ENCODE measurements at regions not wholly inside any gene's neighbourhood (a gene's known extent, or its start where the extent isn't known, plus 50 kb on each side); places are given as distances from the start of the nearest gene placed in this dataset.

GRCh38 chr4:164056426-164057142, 562.1 kb downstream of the TMA16 start:
- no peak overlapping the region for H3K27ac ChIP-seq (ENCODE audit: low read depth, low read length)
- no peaks in the 10 kb centered on the region for H3K4me1 ChIP-seq (ENCODE audit: control insufficient read depth, insufficient read depth, low read length, unreplicated experiment)
- H3K79me2 ChIP-seq (ENCODE audit: control insufficient read depth, insufficient read depth, low read length, unreplicated experiment): no peaks in the 10 kb centered on the region
- H2AFZ ChIP-seq (ENCODE audit: low read length, unreplicated experiment): no peak overlapping the region
- H3K36me3 ChIP-seq (ENCODE audit: insufficient read depth, low read length): no peaks in the 10 kb centered on the region
- no peaks in the 10 kb centered on the region for H3K27me3 ChIP-seq (ENCODE audit: insufficient read depth, low read length)
- H3K4me3 ChIP-seq (ENCODE audit: low read depth, low read length): no peak overlapping the region

DNA sequence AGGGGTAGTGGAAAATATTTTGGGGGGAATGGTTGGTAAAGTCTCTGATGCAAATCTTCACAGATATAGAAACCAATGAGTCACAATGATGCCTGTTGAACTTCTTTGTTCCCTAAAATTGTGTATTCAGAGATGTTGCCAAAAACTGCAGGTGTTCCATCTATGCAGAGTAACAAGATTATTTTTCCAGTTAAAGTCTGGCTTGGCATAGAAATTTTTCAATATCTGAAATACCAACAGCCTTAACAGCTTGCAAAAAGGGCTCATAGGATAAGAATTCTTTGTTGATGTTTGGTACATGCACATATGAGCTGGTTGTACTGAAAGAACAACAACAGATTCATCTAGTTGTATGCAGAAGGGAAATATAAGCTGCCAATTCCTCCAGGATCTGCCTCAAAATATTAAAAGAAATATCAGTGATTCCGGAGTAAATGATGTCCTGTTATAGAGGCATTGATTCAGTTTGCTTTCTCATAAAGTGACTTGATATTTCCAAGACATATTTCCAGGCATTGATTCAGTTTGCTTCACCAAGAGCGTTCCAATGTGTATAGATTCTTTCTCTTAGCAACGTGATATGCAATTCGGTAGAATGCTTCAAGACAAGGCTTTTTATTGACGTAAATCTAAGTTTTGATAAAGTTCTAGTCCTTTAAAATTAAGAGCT, 564.4 kb downstream of the TMA16 start:
- Histone ChIP-seq H3K27me3 (ENCODE audit: insufficient read depth, low read length) (no peaks in the 10 kb centered on the region), H3K27ac (ENCODE audit: low read depth, low read length) (no peak overlapping the region), H3K36me3 (ENCODE audit: insufficient read depth, low read length) (no peaks in the 10 kb centered on the region), H3K4me3 (ENCODE audit: low read depth, low read length) (no peak overlapping the region), H3K4me1 (ENCODE audit: control insufficient read depth, insufficient read depth, low read length, unreplicated experiment) (no peaks in the 10 kb centered on the region), H3K79me2 (ENCODE audit: control insufficient read depth, insufficient read depth, low read length, unreplicated experiment) (no peaks in the 10 kb centered on the region), H2AFZ (ENCODE audit: low read length, unreplicated experiment) (no peak overlapping the region)

DNA sequence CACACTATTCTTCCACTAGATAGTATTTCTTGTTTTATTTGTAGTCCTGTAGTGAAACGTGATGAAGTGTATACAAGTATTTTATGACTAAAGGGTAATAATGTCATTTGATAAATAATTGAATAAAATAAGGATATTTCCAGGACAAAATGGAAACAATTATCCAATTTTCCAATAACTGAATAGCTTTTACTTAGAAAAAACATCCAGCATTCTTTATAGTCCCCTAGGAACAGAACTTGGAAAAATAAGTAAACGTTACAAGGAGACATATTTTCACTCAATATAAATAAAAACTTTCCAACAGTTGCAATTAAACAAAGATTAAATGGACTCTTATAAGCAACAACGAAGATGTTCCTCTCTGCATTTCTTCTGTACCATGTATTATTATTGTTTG, 566.0 kb downstream of the TMA16 start:
- no peak overlapping the region for H3K4me3 ChIP-seq (ENCODE audit: low read depth, low read length)
- H3K4me1 ChIP-seq (ENCODE audit: control insufficient read depth, insufficient read depth, low read length, unreplicated experiment): no peaks in the 10 kb centered on the region
- H3K27me3 ChIP-seq (ENCODE audit: insufficient read depth, low read length): no peaks in the 10 kb centered on the region
- no peak overlapping the region for H2AFZ ChIP-seq (ENCODE audit: low read length, unreplicated experiment)
- no peak overlapping the region for H3K27ac ChIP-seq (ENCODE audit: low read depth, low read length)
- no peaks in the 10 kb centered on the region for H3K79me2 ChIP-seq (ENCODE audit: control insufficient read depth, insufficient read depth, low read length, unreplicated experiment)
- H3K36me3 ChIP-seq (ENCODE audit: insufficient read depth, low read length): no peaks in the 10 kb centered on the region

DNA sequence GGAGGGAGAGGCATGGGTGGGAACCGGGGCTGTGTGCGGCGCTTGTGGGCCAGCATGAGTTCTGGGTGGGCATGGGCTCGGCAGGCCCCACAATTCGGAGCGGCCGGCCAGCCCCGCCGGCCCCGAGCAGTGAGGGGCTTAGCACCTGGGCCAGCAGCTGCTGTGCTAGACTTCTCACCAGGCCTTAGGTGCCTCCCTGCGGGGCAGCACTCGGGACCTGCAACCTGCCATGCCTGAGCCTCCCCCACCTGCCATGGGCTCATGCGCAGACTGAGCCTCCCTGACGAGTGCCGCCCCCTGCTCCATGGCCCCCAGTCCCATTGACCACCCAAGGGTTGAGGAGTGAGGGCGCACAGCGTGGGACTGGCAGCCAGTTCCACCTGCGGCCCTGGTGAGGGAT, 573.9 kb downstream of the TMA16 start:
- Histone ChIP-seq H2AFZ (ENCODE audit: low read length, unreplicated experiment) (no peak overlapping the region), H3K27me3 (ENCODE audit: insufficient read depth, low read length) (no peaks in the 10 kb centered on the region), H3K27ac (ENCODE audit: low read depth, low read length) (no peak overlapping the region), H3K36me3 (ENCODE audit: insufficient read depth, low read length) (no peaks in the 10 kb centered on the region), H3K4me1 (ENCODE audit: control insufficient read depth, insufficient read depth, low read length, unreplicated experiment) (no peaks in the 10 kb centered on the region), H3K4me3 (ENCODE audit: low read depth, low read length) (no peak overlapping the region), H3K79me2 (ENCODE audit: control insufficient read depth, insufficient read depth, low read length, unreplicated experiment) (no peaks in the 10 kb centered on the region)

DNA sequence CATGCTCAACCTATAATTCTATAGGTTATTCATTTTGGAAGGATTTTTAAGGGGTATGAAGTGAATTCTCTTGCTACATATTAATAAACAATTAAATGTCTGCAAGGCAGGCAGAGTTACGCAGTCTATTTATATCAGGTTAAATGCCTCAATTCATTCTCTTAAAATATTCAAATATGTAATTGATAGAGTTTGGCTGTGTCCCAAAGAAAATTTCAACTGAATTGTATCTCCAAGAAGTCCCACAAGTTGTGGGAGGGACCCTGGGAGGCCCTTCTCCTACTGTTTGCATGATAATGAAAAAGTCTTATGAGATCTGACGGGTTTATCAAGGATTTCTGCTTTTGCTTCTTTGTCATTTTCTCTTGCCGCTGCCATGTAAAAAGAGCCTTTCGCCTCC, 576.1 kb downstream of the TMA16 start:
- Histone ChIP-seq H3K4me3 (ENCODE audit: low read depth, low read length) (no peak overlapping the region), H2AFZ (ENCODE audit: low read length, unreplicated experiment) (no peak overlapping the region), H3K36me3 (ENCODE audit: insufficient read depth, low read length) (no peaks in the 10 kb centered on the region), H3K27me3 (ENCODE audit: insufficient read depth, low read length) (no peaks in the 10 kb centered on the region), H3K79me2 (ENCODE audit: control insufficient read depth, insufficient read depth, low read length, unreplicated experiment) (no peaks in the 10 kb centered on the region), H3K4me1 (ENCODE audit: control insufficient read depth, insufficient read depth, low read length, unreplicated experiment) (no peaks in the 10 kb centered on the region), H3K27ac (ENCODE audit: low read depth, low read length) (no peak overlapping the region)

- no peak overlapping the region for H2AFZ ChIP-seq (ENCODE audit: low read length, unreplicated experiment)
- H3K79me2 ChIP-seq (ENCODE audit: control insufficient read depth, insufficient read depth, low read length, unreplicated experiment): no peaks in the 10 kb centered on the region
- no peaks in the 10 kb centered on the region for H3K4me1 ChIP-seq (ENCODE audit: control insufficient read depth, insufficient read depth, low read length, unreplicated experiment)
- no peaks in the 10 kb centered on the region for H3K27me3 ChIP-seq (ENCODE audit: insufficient read depth, low read length)
- H3K27ac ChIP-seq (ENCODE audit: low read depth, low read length): no peak overlapping the region
- H3K36me3 ChIP-seq (ENCODE audit: insufficient read depth, low read length): no peaks in the 10 kb centered on the region
- no peak overlapping the region for H3K4me3 ChIP-seq (ENCODE audit: low read depth, low read length)
Observed at GRCh38 chr4:164081371-164081770, 586.9 kb downstream of the TMA16 start.

- Histone ChIP-seq H3K4me3 (ENCODE audit: low read depth, low read length) (no peak overlapping the region), H2AFZ (ENCODE audit: low read length, unreplicated experiment) (no peak overlapping the region), H3K27me3 (ENCODE audit: insufficient read depth, low read length) (no peaks in the 10 kb centered on the region), H3K4me1 (ENCODE audit: control insufficient read depth, insufficient read depth, low read length, unreplicated experiment) (no peaks in the 10 kb centered on the region), H3K27ac (ENCODE audit: low read depth, low read length) (no peak overlapping the region), H3K36me3 (ENCODE audit: insufficient read depth, low read length) (no peaks in the 10 kb centered on the region), H3K79me2 (ENCODE audit: control insufficient read depth, insufficient read depth, low read length, unreplicated experiment) (no peaks in the 10 kb centered on the region)
Observed at GRCh38 chr4:164081801-164082200, 587.3 kb downstream of the TMA16 start.

DNA sequence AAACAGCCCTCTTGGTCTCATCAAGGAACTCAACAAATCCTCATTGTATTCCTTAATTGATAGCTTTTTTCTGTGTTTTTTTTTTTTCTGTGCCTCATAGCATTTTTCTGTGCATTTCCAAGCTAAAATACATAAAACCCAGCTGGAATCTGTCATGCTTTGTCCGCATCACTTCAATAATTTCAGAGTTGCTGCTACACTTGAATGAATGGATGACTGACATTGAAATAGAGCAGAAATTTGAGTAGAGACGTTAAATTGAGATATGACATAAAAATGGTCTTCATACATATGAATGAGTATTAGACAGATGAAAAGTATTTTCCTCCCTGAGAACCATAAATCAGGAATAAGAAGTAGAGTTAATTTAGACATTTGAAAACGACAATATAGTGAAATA, 593.2 kb downstream of the TMA16 start:
- H2AFZ ChIP-seq (ENCODE audit: low read length, unreplicated experiment): no peak overlapping the region
- H3K4me1 ChIP-seq (ENCODE audit: control insufficient read depth, insufficient read depth, low read length, unreplicated experiment): no peaks in the 10 kb centered on the region
- H3K79me2 ChIP-seq (ENCODE audit: control insufficient read depth, insufficient read depth, low read length, unreplicated experiment): no peaks in the 10 kb centered on the region
- no peaks in the 10 kb centered on the region for H3K36me3 ChIP-seq (ENCODE audit: insufficient read depth, low read length)
- H3K4me3 ChIP-seq (ENCODE audit: low read depth, low read length): no peak overlapping the region
- H3K27me3 ChIP-seq (ENCODE audit: insufficient read depth, low read length): no peaks in the 10 kb centered on the region
- H3K27ac ChIP-seq (ENCODE audit: low read depth, low read length): no peak overlapping the region

DNA sequence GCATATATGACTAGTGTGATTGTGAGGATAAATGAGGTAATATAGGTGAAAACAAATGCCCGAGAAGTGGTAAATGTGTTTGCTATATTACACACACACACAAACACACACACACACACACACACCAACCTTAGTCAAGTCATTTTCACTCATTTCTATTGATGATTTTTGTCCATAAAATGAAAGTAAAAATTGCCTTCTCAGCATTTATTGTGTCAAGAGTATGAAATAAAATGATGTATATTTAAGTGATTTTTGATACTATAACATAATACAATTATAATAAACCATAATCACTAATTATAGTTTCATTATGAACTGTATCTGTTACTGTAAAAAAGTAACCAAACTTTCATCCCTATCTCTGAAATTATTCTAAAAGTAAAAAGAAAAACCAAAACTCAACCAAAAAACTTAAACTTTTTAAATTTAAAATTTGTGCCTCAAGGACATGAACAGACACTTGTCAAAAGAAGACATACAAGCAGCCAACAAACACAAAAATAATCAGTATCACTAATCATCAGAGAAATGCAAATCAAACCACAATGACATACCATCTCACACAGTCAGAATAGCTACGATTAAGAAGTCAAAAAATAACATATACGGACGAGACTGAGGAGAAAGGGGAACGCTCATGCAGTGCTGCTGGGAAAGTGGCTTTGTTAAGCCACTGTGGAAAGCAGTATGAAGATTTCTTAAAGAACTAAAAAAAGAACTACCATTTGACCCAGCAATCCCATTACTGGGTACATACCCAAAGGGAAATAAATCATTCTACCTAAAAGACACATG, 601.0 kb downstream of the TMA16 start:
- H3K4me1 ChIP-seq (ENCODE audit: control insufficient read depth, insufficient read depth, low read length, unreplicated experiment): no peaks in the 10 kb centered on the region
- no peaks in the 10 kb centered on the region for H3K36me3 ChIP-seq (ENCODE audit: insufficient read depth, low read length)
- no peak overlapping the region for H2AFZ ChIP-seq (ENCODE audit: low read length, unreplicated experiment)
- no peaks in the 10 kb centered on the region for H3K27me3 ChIP-seq (ENCODE audit: insufficient read depth, low read length)
- no peaks in the 10 kb centered on the region for H3K79me2 ChIP-seq (ENCODE audit: control insufficient read depth, insufficient read depth, low read length, unreplicated experiment)
- no peak overlapping the region for H3K4me3 ChIP-seq (ENCODE audit: low read depth, low read length)
- H3K27ac ChIP-seq (ENCODE audit: low read depth, low read length): no peak overlapping the region

GRCh38 chr4:164096766-164097518, 602.5 kb downstream of the TMA16 start:
- H3K79me2 ChIP-seq (ENCODE audit: control insufficient read depth, insufficient read depth, low read length, unreplicated experiment): no peaks in the 10 kb centered on the region
- H3K4me1 ChIP-seq (ENCODE audit: control insufficient read depth, insufficient read depth, low read length, unreplicated experiment): no peaks in the 10 kb centered on the region
- H3K4me3 ChIP-seq (ENCODE audit: low read depth, low read length): no peak overlapping the region
- no peaks in the 10 kb centered on the region for H3K36me3 ChIP-seq (ENCODE audit: insufficient read depth, low read length)
- H2AFZ ChIP-seq (ENCODE audit: low read length, unreplicated experiment): no peak overlapping the region
- H3K27me3 ChIP-seq (ENCODE audit: insufficient read depth, low read length): no peaks in the 10 kb centered on the region
- H3K27ac ChIP-seq (ENCODE audit: low read depth, low read length): no peak overlapping the region

Measured in ACC112 (cell line).